ENCODE measurements at regions not wholly inside any gene's neighbourhood (a gene's known extent, or its start where the extent isn't known, plus 50 kb on each side); places are given as distances from the start of the nearest gene placed in this dataset.

GRCh38 chr4:108480881-108481280, 139.5 kb upstream of the RPL34 start:
- no peak for TF ChIP-seq FOXM1 (IDR thresholded peaks at IDR 0.05; ENCODE audit: borderline replicate concordance)
- TF ChIP-seq SP1 (IDR thresholded peaks at IDR 0.05): no peak
- TF ChIP-seq LEF1 (IDR thresholded peaks at IDR 0.05; ENCODE audit: borderline replicate concordance): no peak
- TF ChIP-seq SUZ12 (IDR thresholded peaks at IDR 0.05): no peak
- TF ChIP-seq CTBP1 (IDR thresholded peaks at IDR 0.05; ENCODE audit: borderline replicate concordance): no peak
- TF ChIP-seq BHLHE40 (IDR thresholded peaks at IDR 0.05; ENCODE audit: borderline replicate concordance): no peak
- TF ChIP-seq PKNOX1 (IDR thresholded peaks at IDR 0.05): no peak
- TF ChIP-seq FOXK2 (IDR thresholded peaks at IDR 0.05): no peak
- TF ChIP-seq TARDBP (IDR thresholded peaks at IDR 0.05): no peak
- TF ChIP-seq ARNT (IDR thresholded peaks at IDR 0.05): no peak
